ENCODE measurements at regions not wholly inside any gene's neighbourhood (a gene's known extent, or its start where the extent isn't known, plus 50 kb on each side); places are given as distances from the start of the nearest gene placed in this dataset.

DNA sequence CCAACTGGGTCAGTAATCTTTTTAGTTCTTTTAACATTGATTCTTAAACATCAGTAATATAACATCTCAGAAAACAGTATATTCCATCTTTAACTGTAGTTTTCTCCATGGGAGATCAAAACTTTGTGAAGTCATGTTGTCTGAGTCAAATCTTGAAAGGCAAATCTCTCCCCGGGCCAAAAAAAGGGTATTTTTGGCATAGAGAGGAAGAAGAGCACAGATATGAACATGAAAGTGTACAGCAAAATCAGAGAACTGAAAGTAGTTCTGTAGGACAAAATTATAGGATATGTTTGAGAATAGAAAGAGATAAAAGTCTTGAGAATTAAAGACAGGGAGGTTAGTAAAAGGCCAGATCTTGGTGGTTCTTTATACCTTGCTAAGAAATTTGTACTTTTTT, 176.4 kb upstream of the GYPA start:
- TF ChIP-seq, protein P1, sequence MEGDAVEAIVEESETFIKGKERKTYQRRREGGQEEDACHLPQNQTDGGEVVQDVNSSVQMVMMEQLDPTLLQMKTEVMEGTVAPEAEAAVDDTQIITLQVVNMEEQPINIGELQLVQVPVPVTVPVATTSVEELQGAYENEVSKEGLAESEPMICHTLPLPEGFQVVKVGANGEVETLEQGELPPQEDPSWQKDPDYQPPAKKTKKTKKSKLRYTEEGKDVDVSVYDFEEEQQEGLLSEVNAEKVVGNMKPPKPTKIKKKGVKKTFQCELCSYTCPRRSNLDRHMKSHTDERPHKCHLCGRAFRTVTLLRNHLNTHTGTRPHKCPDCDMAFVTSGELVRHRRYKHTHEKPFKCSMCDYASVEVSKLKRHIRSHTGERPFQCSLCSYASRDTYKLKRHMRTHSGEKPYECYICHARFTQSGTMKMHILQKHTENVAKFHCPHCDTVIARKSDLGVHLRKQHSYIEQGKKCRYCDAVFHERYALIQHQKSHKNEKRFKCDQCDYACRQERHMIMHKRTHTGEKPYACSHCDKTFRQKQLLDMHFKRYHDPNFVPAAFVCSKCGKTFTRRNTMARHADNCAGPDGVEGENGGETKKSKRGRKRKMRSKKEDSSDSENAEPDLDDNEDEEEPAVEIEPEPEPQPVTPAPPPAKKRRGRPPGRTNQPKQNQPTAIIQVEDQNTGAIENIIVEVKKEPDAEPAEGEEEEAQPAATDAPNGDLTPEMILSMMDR (conservative IDR thresholded peaks at IDR 0.05; ENCODE audit: control insufficient read depth, insufficient read depth, low read depth, low read length), result no peak
- no peak overlapping the region for H3K4me3 ChIP-seq (ENCODE audit: control insufficient read depth, low read depth, low read length)
- no peak for DNase-seq (ENCODE audit: low read depth)

DNA sequence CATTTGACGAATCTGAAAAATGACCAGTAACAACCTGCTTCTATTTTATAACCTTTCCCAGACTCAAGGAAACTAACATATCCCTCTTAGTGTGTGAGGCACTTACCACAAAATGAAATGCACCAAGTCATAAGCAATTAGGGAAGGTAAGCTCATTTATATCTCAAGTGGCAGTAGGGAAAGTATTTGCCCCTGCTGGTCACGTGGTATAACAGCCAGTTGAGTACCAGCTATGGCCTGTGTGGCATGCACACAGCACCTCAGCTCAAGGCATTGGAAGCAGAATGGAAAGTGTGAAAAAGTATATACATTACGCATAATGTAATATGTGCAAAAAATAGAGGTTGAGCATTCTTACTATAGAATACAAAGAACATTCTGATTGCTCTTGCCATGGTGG, 178.3 kb upstream of the GYPA start:
- no peak for DNase-seq (ENCODE audit: low read depth)
- TF ChIP-seq, protein P1 (conservative IDR thresholded peaks at IDR 0.05; ENCODE audit: control insufficient read depth, insufficient read depth, low read depth, low read length), result no peak
- H3K4me3 ChIP-seq (ENCODE audit: control insufficient read depth, low read depth, low read length), result no peak overlapping the region

DNA sequence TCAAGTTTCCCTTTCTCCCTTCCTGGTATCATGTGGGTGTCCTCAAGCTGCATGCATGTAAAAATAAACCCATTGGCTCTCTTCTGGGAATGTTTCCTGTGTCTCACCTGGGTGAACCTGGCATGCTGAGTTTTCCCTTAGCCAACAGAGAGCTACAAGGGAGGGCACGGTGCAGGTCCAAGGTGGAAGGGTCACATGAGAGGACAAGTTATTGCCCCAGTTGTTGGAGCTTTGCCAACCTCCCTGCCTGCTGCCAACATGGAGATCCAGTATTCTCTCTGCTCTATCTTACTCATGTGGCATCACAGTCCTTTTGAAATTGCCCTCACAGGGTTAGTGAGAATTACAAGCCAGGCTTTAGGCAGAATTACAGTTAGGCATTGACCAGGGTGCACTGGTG, 196.1 kb upstream of the GYPA start:
- no peak for DNase-seq (ENCODE audit: low read depth)
- no peak overlapping the region for H3K4me3 ChIP-seq (ENCODE audit: control insufficient read depth, low read depth, low read length)
- TF ChIP-seq, protein P1 (conservative IDR thresholded peaks at IDR 0.05; ENCODE audit: control insufficient read depth, insufficient read depth, low read depth, low read length), result no peak

DNA sequence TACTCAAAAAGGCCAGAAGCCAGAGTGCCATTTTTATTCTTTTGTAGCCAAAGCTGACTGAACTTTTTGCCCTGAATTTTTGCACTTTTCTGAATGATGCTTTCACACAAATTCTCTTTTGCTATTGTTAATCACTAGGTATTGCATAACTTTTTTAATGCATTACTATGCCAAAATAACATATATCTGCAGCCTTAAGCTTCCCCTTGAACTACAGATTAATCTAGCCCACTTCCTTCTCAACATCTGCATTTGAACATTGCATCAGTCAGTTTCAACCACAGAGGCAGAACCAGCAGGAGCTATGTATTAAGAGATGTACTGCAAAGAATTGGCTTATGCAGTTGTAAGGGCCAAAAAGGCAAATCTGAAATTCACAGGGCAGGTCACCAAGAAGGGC, 197.6 kb upstream of the GYPA start:
- DNase-seq (ENCODE audit: low read depth), result no peak
- no peak overlapping the region for H3K4me3 ChIP-seq (ENCODE audit: control insufficient read depth, low read depth, low read length)
- TF ChIP-seq, protein P1 (conservative IDR thresholded peaks at IDR 0.05; ENCODE audit: control insufficient read depth, insufficient read depth, low read depth, low read length), result no peak

DNA sequence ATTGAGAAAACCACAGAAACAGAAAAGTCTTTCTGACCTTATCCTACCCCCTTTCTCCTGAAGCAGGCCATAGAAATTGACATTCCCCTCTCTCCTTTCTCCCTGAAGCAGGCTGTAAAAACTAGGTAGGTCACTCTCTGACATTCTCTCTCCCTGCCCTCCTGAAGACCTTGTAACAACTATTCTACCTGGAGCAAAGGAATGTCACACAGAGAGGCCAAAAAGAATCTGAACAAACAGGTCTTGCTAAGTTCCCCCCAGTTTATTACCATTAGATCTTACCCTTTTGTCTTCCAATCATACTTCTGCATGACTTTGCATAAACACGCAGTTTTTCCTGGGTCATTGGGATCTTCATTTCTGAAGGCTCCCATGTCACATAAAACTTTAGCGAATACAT, 198.3 kb upstream of the GYPA start:
- TF ChIP-seq, protein P1 (conservative IDR thresholded peaks at IDR 0.05; ENCODE audit: control insufficient read depth, insufficient read depth, low read depth, low read length), result no peak

DNA sequence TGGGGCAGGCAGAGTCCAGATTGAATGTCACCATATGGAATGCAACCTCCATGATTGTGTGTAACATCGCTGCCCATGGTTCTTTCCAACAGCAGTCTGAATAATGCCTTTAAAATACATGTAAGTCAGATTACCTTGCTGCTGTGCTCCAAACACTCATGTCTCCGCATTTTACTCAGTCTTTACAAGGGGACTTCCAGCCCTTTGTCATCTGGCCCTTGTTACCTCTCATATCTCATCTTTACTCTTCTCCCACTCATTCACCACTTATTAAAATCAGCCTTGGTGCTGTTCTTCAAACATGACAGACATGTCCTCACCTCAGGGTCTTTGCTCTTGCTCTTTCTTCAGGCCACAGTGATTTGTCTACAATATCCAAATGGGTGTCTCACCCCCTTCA, 200.4 kb upstream of the GYPA start:
- no peak for DNase-seq (ENCODE audit: low read depth)
- TF ChIP-seq, protein P1 (conservative IDR thresholded peaks at IDR 0.05; ENCODE audit: control insufficient read depth, insufficient read depth, low read depth, low read length), result no peak
- no peak overlapping the region for H3K4me3 ChIP-seq (ENCODE audit: control insufficient read depth, low read depth, low read length)

More for the DNA sequence above, 198.3 kb upstream of the GYPA start:
- H3K4me3 ChIP-seq (ENCODE audit: control insufficient read depth, low read depth, low read length), result no peak overlapping the region
- no peak for DNase-seq (ENCODE audit: low read depth)

Measured in fibroblast of mammary gland (primary cell).